ENCODE measurements at regions not wholly inside any gene's neighbourhood (a gene's known extent, or its start where the extent isn't known, plus 50 kb on each side); places are given as distances from the start of the nearest gene placed in this dataset.

GRCh38 chr5:74299833-74300232, 340.7 kb downstream of the ENC1 start:
- no peak overlapping the region for H3K4me3 ChIP-seq (ENCODE audit: low read depth, low read length)
- no peaks in the 10 kb centered on the region for H3K27me3 ChIP-seq (ENCODE audit: control insufficient read depth, insufficient read depth, low read length)
- no peaks in the 10 kb centered on the region for H3K36me3 ChIP-seq (ENCODE audit: control insufficient read depth, insufficient read depth, low read length)
- ChIA-PET CTCF (no interaction called here), POLR2A (no interaction called here)
- DNase-seq (ENCODE audit: low read depth): no peak
- TF ChIP-seq CTCF (IDR thresholded peaks at IDR 0.05; ENCODE audit: insufficient read depth, low read depth, low read length): no peak

- no peak for TF ChIP-seq CTCF (IDR thresholded peaks at IDR 0.05; ENCODE audit: insufficient read depth, low read depth, low read length)
- ChIA-PET CTCF (interaction anchor here (0.8 kb wide), 1 partner anchor 8 kb away, joined by 3 read pairs; no protein-coding TSS in a partner anchor), POLR2A (no interaction called here)
- Histone ChIP-seq H3K27me3 (ENCODE audit: control insufficient read depth, insufficient read depth, low read length) (no peaks in the 10 kb centered on the region), H3K36me3 (ENCODE audit: control insufficient read depth, insufficient read depth, low read length) (no peaks in the 10 kb centered on the region), H3K4me3 (ENCODE audit: low read depth, low read length) (no peak overlapping the region)
- no peak for DNase-seq (ENCODE audit: low read depth)
These were observed 343.7 kb downstream of the ENC1 start for GRCh38 chr5:74296685-74297408.

GRCh38 chr5:74295676-74296075, 344.9 kb downstream of the ENC1 start:
- POLR2A ChIA-PET: no interaction called here
- CTCF ChIA-PET: no interaction called here
- no peak for TF ChIP-seq CTCF (IDR thresholded peaks at IDR 0.05; ENCODE audit: insufficient read depth, low read depth, low read length)

GRCh38 chr5:74295141-74295540, 345.4 kb downstream of the ENC1 start:
- ChIA-PET CTCF (interaction anchor here (1.1 to 1.2 kb wide), 2 partner anchors 11 to 28 kb away, joined by 3 read pairs; no protein-coding TSS in a partner anchor), POLR2A (no interaction called here)
- DNase-seq (ENCODE audit: low read depth): no peak
- no peak for TF ChIP-seq CTCF (IDR thresholded peaks at IDR 0.05; ENCODE audit: insufficient read depth, low read depth, low read length)
- H3K4me3 ChIP-seq (ENCODE audit: low read depth, low read length): no peak overlapping the region
- no peaks in the 10 kb centered on the region for H3K27me3 ChIP-seq (ENCODE audit: control insufficient read depth, insufficient read depth, low read length)
- H3K36me3 ChIP-seq (ENCODE audit: control insufficient read depth, insufficient read depth, low read length): no peaks in the 10 kb centered on the region

More at GRCh38 chr5:74295676-74296075, 344.9 kb downstream of the ENC1 start:
- H3K27me3 ChIP-seq (ENCODE audit: control insufficient read depth, insufficient read depth, low read length): no peaks in the 10 kb centered on the region
- no peaks in the 10 kb centered on the region for H3K36me3 ChIP-seq (ENCODE audit: control insufficient read depth, insufficient read depth, low read length)
- no peak overlapping the region for H3K4me3 ChIP-seq (ENCODE audit: low read depth, low read length)
- no peak for DNase-seq (ENCODE audit: low read depth)

GRCh38 chr5:74294231-74294705, 346.3 kb downstream of the ENC1 start:
- no peak for DNase-seq (ENCODE audit: low read depth)
- CTCF ChIA-PET: interaction anchor here (1.1 to 1.2 kb wide), 2 partner anchors 12 to 29 kb away, joined by 3 read pairs; no protein-coding TSS in a partner anchor

More at GRCh38 chr5:74294231-74294705, 346.3 kb downstream of the ENC1 start:
- Histone ChIP-seq H3K36me3 (ENCODE audit: control insufficient read depth, insufficient read depth, low read length) (no peaks in the 10 kb centered on the region), H3K27me3 (ENCODE audit: control insufficient read depth, insufficient read depth, low read length) (no peaks in the 10 kb centered on the region), H3K4me3 (ENCODE audit: low read depth, low read length) (no peak overlapping the region)
- TF ChIP-seq CTCF (IDR thresholded peaks at IDR 0.05; ENCODE audit: insufficient read depth, low read depth, low read length): no peak
- POLR2A ChIA-PET: interaction anchor here (0.5 kb wide), 1 partner anchor 422 kb away, joined by 4 read pairs; no protein-coding TSS in a partner anchor

All from BJ (cell line).